HepG2 (cell line): ENCODE measurements at regions not wholly inside any gene's neighbourhood (a gene's known extent, or its start where the extent isn't known, plus 50 kb on each side); places are given as distances from the start of the nearest gene placed in this dataset.

ENCODE experiments used
- ATAC-seq: fragments of 200-7000 bp; cut with Tn5 transposase; 3 replicates; pipeline ENCODE4 v1.9.1; 2020; ENCODE audit warnings: mild to moderate bottlenecking, moderate library complexity
- BruUV-seq: library from RNA; stranded (reverse); fragments of 400-500 nt; replicated peaks from 2 replicates; lab custom pipeline; 2021; lab: Mats Ljungman, UMichigan
- CTCF ChIA-PET: fragments of 300-600 bp; formaldehyde crosslinking; extraction: SDS; loops from one replicate; lab custom pipeline; 2021; ENCODE audit warnings: low total read pairs, inconsistent platforms, low intra/inter-chr PET ratio; lab: Yijun Ruan, JAX
- POLR2A ChIA-PET: fragments of 350-600 bp; sonication (Branson Sonifier 250); formaldehyde crosslinking; loops from one replicate; lab custom pipeline; 2020; ENCODE audit warnings: antibody characterized with exemption, inconsistent platforms; lab: Yijun Ruan, JAX
- DNase-seq: peaks from one replicate; pipeline ENCODE4 v3.0.0-alpha.2; 2015; ENCODE audit warnings: low spot score
- FAIRE-seq: peaks from 3 replicates; lab custom pipeline; 2011; peaks lifted over from hg19 to GRCh38; lab: Jason Lieb, UNC
- H2AFZ ChIP-seq: one replicate; pipeline ENCODE4 v1.6.1; 2011; ENCODE audit warnings: low read length, inconsistent platforms
- H3K27ac ChIP-seq: fragments of 300-600 bp; 3 replicates; pipeline ENCODE4 v1.8.0; 2011; ENCODE audit warnings: mixed run types, mild to moderate bottlenecking, mixed read lengths, low read length, inconsistent platforms; ENCODE audit not compliant: insufficient read depth; ENCODE audit errors: extremely low read length
- H3K27me3 ChIP-seq, 2 experiments: fragments of 200-600 bp in 1 of 2; 2 replicates in 1 of 2; 3 replicates in 1 of 2; pipeline versions ENCODE4 v1.6.0 to v1.8.0; 2011; ENCODE audit warnings: low read length in 2 of 2, mild to moderate bottlenecking in 2 of 2, moderate library complexity in 2 of 2, inconsistent platforms in 1 of 2; ENCODE audit not compliant: insufficient read depth in 2 of 2, control insufficient read depth in 1 of 2
- H3K36me3 ChIP-seq, 2 experiments: fragments of 200-600 bp in 1 of 2; replicated peaks in 1 of 2; 2 replicates in 1 of 2; 3 replicates in 1 of 2; pipeline versions ENCODE4 v1.5.1 to v1.8.0; 2011; ENCODE audit warnings: low read length in 2 of 2, inconsistent platforms in 1 of 2; ENCODE audit not compliant: insufficient read depth in 2 of 2, control insufficient read depth in 1 of 2
- H3K4me1 ChIP-seq: 2 replicates; pipeline ENCODE4 v1.5.1; 2012; ENCODE audit warnings: low read length, inconsistent platforms; ENCODE audit not compliant: insufficient read depth
- H3K4me2 ChIP-seq: 2 replicates; pipeline ENCODE4 v1.6.0; 2011; ENCODE audit warnings: low read depth, low read length, inconsistent platforms
- H3K4me3 ChIP-seq, 3 experiments: fragments of 200-600 bp in 1 of 3; sonication (generic), shearing (Covaris generic) in 1 of 3; replicated peaks in 1 of 3; 2 replicates each; pipeline ENCODE4 v1.5.1; 2011 to 2016; ENCODE audit warnings: low read length in 3 of 3, inconsistent platforms in 2 of 3, low read depth in 2 of 3, mild to moderate bottlenecking in 2 of 3, control low read depth in 1 of 3, mixed read lengths in 1 of 3; ENCODE audit not compliant: insufficient read depth in 1 of 3
- H3K79me2 ChIP-seq: one replicate; pipeline ENCODE4 v1.6.1; 2011; ENCODE audit warnings: low read length, inconsistent platforms; ENCODE audit not compliant: insufficient read depth
- H3K9ac ChIP-seq: 2 replicates; pipeline ENCODE4 v1.6.0; 2011; ENCODE audit warnings: mild to moderate bottlenecking, low read depth, low read length, inconsistent platforms; ENCODE audit not compliant: insufficient read depth
- H3K9me3 ChIP-seq: 2 replicates; pipeline ENCODE4 v1.5.1; 2012; ENCODE audit warnings: mild to moderate bottlenecking, low read length
- H4K20me1 ChIP-seq: 2 replicates; pipeline ENCODE4 v1.6.0; 2011; ENCODE audit warnings: inconsistent platforms, mild to moderate bottlenecking, low read length, moderate library complexity; ENCODE audit not compliant: insufficient read depth
- CBX2 ChIP-seq, 2 experiments: fragments of 200-600 bp in 1 of 2; sonication (generic); formaldehyde crosslinking in 1 of 2; IDR thresholded peaks; 2 replicates each; pipeline versions ENCODE4 v1.7.0 to v1.8.1; 2018 to 2022; ENCODE audit warnings: low read depth in 2 of 2, low read length in 1 of 2, mild to moderate bottlenecking in 1 of 2, missing genetic modification reagents in 1 of 2
- CCDC6 ChIP-seq: sonication (generic); formaldehyde crosslinking; IDR thresholded peaks from 2 replicates; pipeline ENCODE4 v1.8.1; 2022; ENCODE audit warnings: mild to moderate bottlenecking, missing genetic modification reagents, moderate library complexity
- DBP ChIP-seq: sonication (generic); formaldehyde crosslinking; IDR thresholded peaks from 2 replicates; pipeline ENCODE4 v1.4.0; 2020; ENCODE audit warnings: missing genetic modification reagents; ENCODE audit errors: not compliant biosample characterization
- ELF4 ChIP-seq: sonication (generic); formaldehyde crosslinking; IDR thresholded peaks from 2 replicates; pipeline ENCODE4 v1.5.0; 2020; ENCODE audit warnings: missing genetic modification reagents, mild to moderate bottlenecking, moderate library complexity, borderline replicate concordance
- FOXA1 ChIP-seq, 2 experiments: fragments of 450-650 bp in 1 of 2; sonication (generic) in 1 of 2; formaldehyde crosslinking in 1 of 2; IDR thresholded peaks; 2 replicates each; pipeline versions ENCODE4 v1.4.0 to v1.6.1; 2016 to 2020; ENCODE audit warnings: missing genetic modification reagents in 1 of 2
- FOXK2 ChIP-seq: fragments of 450-650 bp; IDR thresholded peaks from 2 replicates; pipeline ENCODE4 v1.6.1; 2016
- JUND ChIP-seq: sonication (generic); formaldehyde crosslinking; IDR thresholded peaks from 2 replicates; pipeline ENCODE4 v1.8.0; 2022; ENCODE audit warnings: mild to moderate bottlenecking, missing genetic modification reagents
- MEIS1 ChIP-seq: sonication (generic); formaldehyde crosslinking; IDR thresholded peaks from 2 replicates; pipeline ENCODE4 v1.9.0; 2021; ENCODE audit warnings: mild to moderate bottlenecking, missing genetic modification reagents, moderate library complexity, borderline replicate concordance
- PATZ1 ChIP-seq: sonication (generic); formaldehyde crosslinking; IDR thresholded peaks from 2 replicates; pipeline ENCODE4 v1.4.0; 2020; ENCODE audit warnings: missing genetic modification reagents
- PTBP1 ChIP-seq: fragments of 200-400 bp; formaldehyde crosslinking; IDR thresholded peaks from 2 replicates; pipeline ENCODE4 v1.6.1; 2018; ENCODE audit warnings: low read length, low read depth; ENCODE audit not compliant: poor library complexity, severe bottlenecking
- RBM39 ChIP-seq: fragments of 200-400 bp; formaldehyde crosslinking; IDR thresholded peaks from one replicate; pipeline ENCODE4 v1.6.1; 2018; ENCODE audit warnings: antibody characterized with exemption, mild to moderate bottlenecking, low read depth, low read length; ENCODE audit not compliant: poor library complexity, severe bottlenecking
- RFX3 ChIP-seq: IDR thresholded peaks from 2 replicates; pipeline ENCODE4 v1.6.1; 2016; ENCODE audit warnings: missing biosample characterization, missing genetic modification reagents
- RFXANK ChIP-seq: IDR thresholded peaks from 2 replicates; pipeline ENCODE4 v1.6.1; 2016
- RXRB ChIP-seq: IDR thresholded peaks from 2 replicates; pipeline ENCODE4 v1.6.1; 2016; ENCODE audit warnings: borderline replicate concordance, missing genetic modification reagents, missing compliant biosample characterization
- SNAI1 ChIP-seq: sonication (generic); formaldehyde crosslinking; IDR thresholded peaks from 2 replicates; pipeline ENCODE4 v1.5.0; 2020; ENCODE audit warnings: mild to moderate bottlenecking, missing genetic modification reagents, borderline replicate concordance
- ZFP41 ChIP-seq: sonication (generic); formaldehyde crosslinking; IDR thresholded peaks from 2 replicates; pipeline ENCODE4 v1.4.0; 2020; ENCODE audit warnings: mild to moderate bottlenecking, missing genetic modification reagents, borderline replicate concordance
- ZNF329 ChIP-seq: sonication (generic); formaldehyde crosslinking; IDR thresholded peaks from 2 replicates; pipeline ENCODE4 v1.9.0; 2021; ENCODE audit warnings: low read depth, mild to moderate bottlenecking, missing genetic modification reagents
- ZNF616 ChIP-seq: sonication (generic); formaldehyde crosslinking; IDR thresholded peaks from 2 replicates; pipeline ENCODE4 v1.5.0; 2020; ENCODE audit warnings: low read depth, mild to moderate bottlenecking, missing genetic modification reagents
- ZNF709 ChIP-seq: sonication (generic); formaldehyde crosslinking; IDR thresholded peaks from 2 replicates; pipeline ENCODE4 v1.5.0; 2020; ENCODE audit warnings: mild to moderate bottlenecking, missing genetic modification reagents
- WGBS: methylation state at CpG from one replicate; pipeline ENCODE4 v1.1.6; 2017; ENCODE audit warnings: low lambda C conversion rate; 5-methylcytosine and 5-hydroxymethylcytosine counted together
- in situ Hi-C: cut with HindIII; loops from 2 replicates; pipeline ENCODE4 v1.10.0; 2017; ENCODE audit warnings: low pct_unique_long_range_greater_than_20kb; ENCODE audit not compliant: extremely low pct_ligation_motif_present
- intact Hi-C: fragments of 100-400 bp; cut with micrococcal nuclease; formaldehyde crosslinking; loops from one replicate; pipeline ENCODE4 v1.10.0; 2022; ENCODE audit not compliant: unreplicated experiment
- TF ChIP-seq, protein P1 (sequence below): sonication (generic); formaldehyde crosslinking; IDR thresholded peaks from 2 replicates; pipeline ENCODE4 v1.4.0; 2020; ENCODE audit warnings: missing genetic modification reagents, borderline replicate concordance

GRCh38 chr16:35754391-35755369 is 2295.3 kb downstream of the TP53TG3F start:
- Histone ChIP-seq H2AFZ (no peak overlapping the region), H3K79me2 (no peaks in the 10 kb centered on the region), H3K27me3 (no peaks in the 10 kb centered on the region), H4K20me1 (no peaks in the 10 kb centered on the region), H3K9ac (no peak overlapping the region), H3K4me1 (no peaks in the 10 kb centered on the region), H3K4me2 (no peak overlapping the region), H3K36me3 (no peaks in the 10 kb centered on the region), H3K27ac (no peak overlapping the region), H3K9me3 (peaks cover 100% of the 10 kb centered on the region), H3K4me3 (no peak overlapping the region)
- POLR2A ChIA-PET, result no interaction called here
- DNase-seq, result no peak
- no TSS peak for BruUV-seq
- FAIRE-seq, result no peak
- in situ Hi-C loops (no loop called here), intact Hi-C loops (no loop called here)
- CTCF ChIA-PET, result no interaction called here
- ATAC-seq, result no peak
- no peak for TF ChIP-seq ZNF709 (CRISPR knock-in tag)
- TF ChIP-seq RFXANK, result no peak
- TF ChIP-seq FOXK2, result no peak
- TF ChIP-seq ZNF329, result no peak
- TF ChIP-seq RXRB (CRISPR knock-in tag), result no peak
- TF ChIP-seq ZFP41 (CRISPR knock-in tag), result no peak
- no peak for TF ChIP-seq ZNF616 (CRISPR knock-in tag)
- TF ChIP-seq JUND (CRISPR knock-in tag), result no peak
- TF ChIP-seq DBP (CRISPR knock-in tag), result no peak
- TF ChIP-seq FOXA1 (IDR thresholded peaks at IDR 0.05), result no peak
- TF ChIP-seq FOXA1 (CRISPR knock-in tag; IDR thresholded peaks at IDR 0.05), result no peak
- TF ChIP-seq PATZ1 (CRISPR knock-in tag), result no peak
- no peak for TF ChIP-seq RBM39
- no peak for TF ChIP-seq ELF4 (CRISPR knock-in tag)
- TF ChIP-seq, protein P1, sequence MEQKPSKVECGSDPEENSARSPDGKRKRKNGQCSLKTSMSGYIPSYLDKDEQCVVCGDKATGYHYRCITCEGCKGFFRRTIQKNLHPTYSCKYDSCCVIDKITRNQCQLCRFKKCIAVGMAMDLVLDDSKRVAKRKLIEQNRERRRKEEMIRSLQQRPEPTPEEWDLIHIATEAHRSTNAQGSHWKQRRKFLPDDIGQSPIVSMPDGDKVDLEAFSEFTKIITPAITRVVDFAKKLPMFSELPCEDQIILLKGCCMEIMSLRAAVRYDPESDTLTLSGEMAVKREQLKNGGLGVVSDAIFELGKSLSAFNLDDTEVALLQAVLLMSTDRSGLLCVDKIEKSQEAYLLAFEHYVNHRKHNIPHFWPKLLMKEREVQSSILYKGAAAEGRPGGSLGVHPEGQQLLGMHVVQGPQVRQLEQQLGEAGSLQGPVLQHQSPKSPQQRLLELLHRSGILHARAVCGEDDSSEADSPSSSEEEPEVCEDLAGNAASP (CRISPR knock-in tag), result no peak
- TF ChIP-seq SNAI1 (CRISPR knock-in tag), result no peak
- no peak for TF ChIP-seq PTBP1
- TF ChIP-seq CCDC6, result no peak
- TF ChIP-seq CBX2 (IDR thresholded peaks at IDR 0.05; ENCODE audit: low read depth, low read length), result no peak
- TF ChIP-seq CBX2 (CRISPR knock-in tag; IDR thresholded peaks at IDR 0.05; ENCODE audit: low read depth), result no peak
- TF ChIP-seq MEIS1, result no peak
- no peak for TF ChIP-seq RFX3 (CRISPR knock-in tag)
- WGBS, result 19% methylated on average over 12 of the region's 12 CpGs
